HEK293 (cell line): ENCODE measurements at regions not wholly inside any gene's neighbourhood (a gene's known extent, or its start where the extent isn't known, plus 50 kb on each side); places are given as distances from the start of the nearest gene placed in this dataset.
A peak's percentile ranks its signal among the peaks of the same experiment; 100 is the strongest.

Experiments
- CTCF ChIA-PET: fragments of 350-600 bp; formaldehyde crosslinking; extraction: SDS; loops from one replicate; lab custom pipeline; 2021; ENCODE audit warnings: antibody characterized with exemption; lab: Yijun Ruan, JAX
- POLR2A ChIA-PET: fragments of 300-600 bp; formaldehyde crosslinking; extraction: SDS; loops from one replicate; lab custom pipeline; 2020; ENCODE audit warnings: antibody characterized with exemption, inconsistent platforms; lab: Yijun Ruan, JAX
- H3K27ac ChIP-seq: fragments of 200-500 bp; sonication (Bioruptor generic); 2 replicates; pipeline ENCODE4 v1.5.1; 2014; ENCODE audit warnings: low read depth, low read length, control low read depth, inconsistent platforms; ENCODE audit errors: extremely low read depth
- H3K36me3 ChIP-seq, 2 experiments: fragments of 200-500 bp in 1 of 2; sonication (Bioruptor generic) in 1 of 2; 1 replicate in 1 of 2; 2 replicates in 1 of 2; pipeline ENCODE4 v1.5.1; 2014 to 2017; ENCODE audit warnings: inconsistent platforms in 2 of 2, low read length in 2 of 2; ENCODE audit not compliant: control insufficient read depth in 2 of 2, insufficient read depth in 1 of 2
- H3K4me1 ChIP-seq: fragments of 200-500 bp; sonication (Bioruptor generic); 2 replicates; pipeline ENCODE4 v1.5.1; 2014; ENCODE audit warnings: mild to moderate bottlenecking, low read length, inconsistent platforms; ENCODE audit not compliant: control insufficient read depth, insufficient read depth
- H3K4me3 ChIP-seq: 2 replicates; pipeline ENCODE4 v1.5.1; 2011; ENCODE audit warnings: low read depth, mild to moderate bottlenecking, control low read depth, low read length, moderate library complexity
- H3K9me3 ChIP-seq: fragments of 200-500 bp; sonication (Bioruptor generic); 2 replicates; pipeline ENCODE4 v1.5.1; 2014; ENCODE audit warnings: low read depth, low read length, inconsistent platforms; ENCODE audit not compliant: control insufficient read depth, insufficient read depth
- FEZF1 ChIP-seq: fragments of 450-650 bp; formaldehyde crosslinking; IDR thresholded peaks from 2 replicates; pipeline ENCODE4 v1.5.1; 2016; ENCODE audit warnings: missing biosample characterization, missing genetic modification characterization
- GLI2 ChIP-seq: fragments of 450-650 bp; formaldehyde crosslinking; IDR thresholded peaks from 2 replicates; pipeline ENCODE4; 2017; ENCODE audit warnings: missing biosample characterization, missing genetic modification characterization, low read depth, borderline replicate concordance
- MYNN ChIP-seq: fragments of 450-650 bp; formaldehyde crosslinking; IDR thresholded peaks from 2 replicates; pipeline ENCODE4 v1.5.1; 2016; ENCODE audit warnings: missing biosample characterization, missing genetic modification characterization, borderline replicate concordance
- PRDM2 ChIP-seq: fragments of 450-650 bp; formaldehyde crosslinking; IDR thresholded peaks from 2 replicates; pipeline ENCODE4 v1.5.1; 2016; ENCODE audit warnings: missing biosample characterization, missing genetic modification characterization, borderline replicate concordance
- ZBTB11 ChIP-seq: fragments of 450-650 bp; formaldehyde crosslinking; conservative IDR thresholded peaks from 2 replicates; pipeline ENCODE4 v1.5.1; 2016; ENCODE audit warnings: low read depth, missing biosample characterization, missing genetic modification characterization
- ZBTB17 ChIP-seq: fragments of 450-650 bp; formaldehyde crosslinking; IDR thresholded peaks from 2 replicates; pipeline ENCODE4 v1.5.1; 2016; ENCODE audit warnings: missing biosample characterization, missing genetic modification characterization
- ZEB2 ChIP-seq: fragments of 450-650 bp; formaldehyde crosslinking; IDR thresholded peaks from 2 replicates; pipeline ENCODE4 v1.5.1; 2016; ENCODE audit warnings: missing biosample characterization, missing genetic modification characterization
- ZIC2 ChIP-seq: fragments of 450-650 bp; formaldehyde crosslinking; IDR thresholded peaks from 2 replicates; pipeline ENCODE4 v1.5.1; 2016; ENCODE audit warnings: missing biosample characterization, missing genetic modification characterization
- ZNF121 ChIP-seq: fragments of 450-650 bp; formaldehyde crosslinking; IDR thresholded peaks from 2 replicates; pipeline ENCODE4 v1.5.1; 2016; ENCODE audit warnings: missing biosample characterization, missing genetic modification characterization
- ZNF174 ChIP-seq: fragments of 450-650 bp; formaldehyde crosslinking; IDR thresholded peaks from 2 replicates; pipeline ENCODE4 v1.5.0; 2017; ENCODE audit warnings: missing biosample characterization, mild to moderate bottlenecking, missing genetic modification characterization
- ZNF175 ChIP-seq: fragments of 450-650 bp; formaldehyde crosslinking; IDR thresholded peaks from 2 replicates; pipeline ENCODE4 v1.5.1; 2016; ENCODE audit warnings: missing biosample characterization, missing genetic modification characterization
- ZNF19 ChIP-seq: fragments of 450-650 bp; formaldehyde crosslinking; IDR thresholded peaks from 2 replicates; pipeline ENCODE4; 2016; ENCODE audit warnings: missing biosample characterization, missing genetic modification characterization, low read depth
- ZNF211 ChIP-seq: fragments of 450-650 bp; formaldehyde crosslinking; IDR thresholded peaks from 2 replicates; pipeline ENCODE4 v1.5.1; 2016; ENCODE audit warnings: low read depth, missing biosample characterization, missing genetic modification characterization
- ZNF214 ChIP-seq: fragments of 450-650 bp; formaldehyde crosslinking; IDR thresholded peaks from 2 replicates; pipeline ENCODE4 v1.5.1; 2017; ENCODE audit warnings: missing biosample characterization, mild to moderate bottlenecking, missing genetic modification characterization, borderline replicate concordance
- ZNF341 ChIP-seq: fragments of 450-650 bp; formaldehyde crosslinking; IDR thresholded peaks from 2 replicates; pipeline ENCODE4; 2016; ENCODE audit warnings: low read depth, missing biosample characterization, missing genetic modification characterization
- ZNF37A ChIP-seq: fragments of 450-650 bp; IDR thresholded peaks from 2 replicates; pipeline ENCODE4 v1.5.1; 2018; ENCODE audit warnings: missing biosample characterization, missing genetic modification characterization
- ZNF423 ChIP-seq: fragments of 450-650 bp; formaldehyde crosslinking; IDR thresholded peaks from 2 replicates; pipeline ENCODE4 v1.5.1; 2016; ENCODE audit warnings: missing biosample characterization, missing genetic modification characterization
- ZNF48 ChIP-seq: fragments of 450-650 bp; formaldehyde crosslinking; IDR thresholded peaks from 2 replicates; pipeline ENCODE4 v1.5.1; 2016; ENCODE audit warnings: missing biosample characterization, missing genetic modification characterization
- ZNF561 ChIP-seq: fragments of 450-650 bp; IDR thresholded peaks from 2 replicates; pipeline ENCODE4 v1.5.1; 2018; ENCODE audit warnings: missing biosample characterization, missing genetic modification characterization, borderline replicate concordance
- ZNF600 ChIP-seq: fragments of 450-650 bp; formaldehyde crosslinking; IDR thresholded peaks from 2 replicates; pipeline ENCODE4 v1.5.1; 2016; ENCODE audit warnings: missing biosample characterization, missing genetic modification characterization
- ZNF610 ChIP-seq: fragments of 450-650 bp; formaldehyde crosslinking; IDR thresholded peaks from 2 replicates; pipeline ENCODE4 v1.5.1; 2016; ENCODE audit warnings: missing biosample characterization, missing genetic modification characterization, borderline replicate concordance
- ZNF660 ChIP-seq: fragments of 450-650 bp; IDR thresholded peaks from 2 replicates; pipeline ENCODE4 v1.5.1; 2018; ENCODE audit warnings: missing biosample characterization, mild to moderate bottlenecking, missing genetic modification characterization
- ZNF701 ChIP-seq: fragments of 450-650 bp; formaldehyde crosslinking; IDR thresholded peaks from 2 replicates; pipeline ENCODE4 v1.5.1; 2016; ENCODE audit warnings: missing biosample characterization, missing genetic modification characterization
- ZSCAN30 ChIP-seq: fragments of 450-650 bp; IDR thresholded peaks from 2 replicates; pipeline ENCODE4 v1.5.1; 2018; ENCODE audit warnings: missing biosample characterization, mild to moderate bottlenecking, missing genetic modification characterization, moderate library complexity
- ZSCAN5A ChIP-seq: fragments of 450-650 bp; formaldehyde crosslinking; IDR thresholded peaks from 2 replicates; pipeline ENCODE4 v1.5.1; 2016; ENCODE audit warnings: missing biosample characterization, missing genetic modification characterization
- ZXDB ChIP-seq: fragments of 450-650 bp; formaldehyde crosslinking; IDR thresholded peaks from 2 replicates; pipeline ENCODE4 v1.5.1; 2016; ENCODE audit warnings: missing biosample characterization, missing genetic modification characterization

GRCh38 chr12:115062741-115063140 lies 378.8 kb upstream of the TBX3 start:
- TF ChIP-seq ZNF48 (tag by site-specific recombination) = no peak
- no peak for TF ChIP-seq GLI2 (tag by site-specific recombination)
- TF ChIP-seq ZNF610 (tag by site-specific recombination) = no peak
- TF ChIP-seq ZNF175 (tag by site-specific recombination) = no peak
- TF ChIP-seq ZNF660 (tag by site-specific recombination) = no peak
- TF ChIP-seq ZNF341 = no peak
- TF ChIP-seq FEZF1 (tag by site-specific recombination) = no peak
- TF ChIP-seq ZEB2 = no peak
- no peak for TF ChIP-seq MYNN (tag by site-specific recombination)
- TF ChIP-seq ZNF600 = no peak
- TF ChIP-seq ZXDB (tag by site-specific recombination) = no peak
- TF ChIP-seq ZNF561 (tag by site-specific recombination) = no peak
- TF ChIP-seq ZNF121 (tag by site-specific recombination) = no peak
- CTCF ChIA-PET = no interaction called here
- Histone ChIP-seq H3K4me1 (no peaks in the 10 kb centered on the region), H3K4me3 (no peak overlapping the region), H3K9me3 (no peaks in the 10 kb centered on the region), H3K36me3 (no peaks in the 10 kb centered on the region), H3K27ac (no peak overlapping the region)
- POLR2A ChIA-PET = interaction anchor here (0.6 kb wide), 1 partner anchor 356 kb away, joined by 3 read pairs; no protein-coding TSS in a partner anchor

GRCh38 chr12:115060477-115061168 lies 376.6 kb upstream of the TBX3 start:
- POLR2A ChIA-PET = no interaction called here
- no peaks in the 10 kb centered on the region for H3K36me3 ChIP-seq
- TF ChIP-seq ZSCAN30 (tag by site-specific recombination) (0 out of 2 replicates have a peak, but pooled peaks have one; percentile 28), ZNF121 (tag by site-specific recombination) (no peak), ZBTB17 (no peak), ZIC2 (tag by site-specific recombination) (no peak), PRDM2 (no peak), ZBTB11 (tag by site-specific recombination) (peak; percentile 85), ZNF211 (tag by site-specific recombination) (no peak), ZNF19 (peak; percentile 89), ZNF214 (no peak), ZSCAN5A (tag by site-specific recombination) (no peak), ZNF701 (tag by site-specific recombination) (no peak), ZNF37A (no peak), ZNF423 (no peak), ZNF174 (tag by site-specific recombination) (no peak)

More at GRCh38 chr12:115060477-115061168, 376.6 kb upstream of the TBX3 start:
- H3K9me3 ChIP-seq = no peaks in the 10 kb centered on the region
- no peaks in the 10 kb centered on the region for H3K4me1 ChIP-seq
- H3K27ac ChIP-seq = no peak overlapping the region; the same call in 1 of the 2 replicates
- no peak overlapping the region for H3K4me3 ChIP-seq
- CTCF ChIA-PET = no interaction called here
